ENCODE measurements at regions not wholly inside any gene's neighbourhood (a gene's known extent, or its start where the extent isn't known, plus 50 kb on each side); places are given as distances from the start of the nearest gene placed in this dataset.

DNA sequence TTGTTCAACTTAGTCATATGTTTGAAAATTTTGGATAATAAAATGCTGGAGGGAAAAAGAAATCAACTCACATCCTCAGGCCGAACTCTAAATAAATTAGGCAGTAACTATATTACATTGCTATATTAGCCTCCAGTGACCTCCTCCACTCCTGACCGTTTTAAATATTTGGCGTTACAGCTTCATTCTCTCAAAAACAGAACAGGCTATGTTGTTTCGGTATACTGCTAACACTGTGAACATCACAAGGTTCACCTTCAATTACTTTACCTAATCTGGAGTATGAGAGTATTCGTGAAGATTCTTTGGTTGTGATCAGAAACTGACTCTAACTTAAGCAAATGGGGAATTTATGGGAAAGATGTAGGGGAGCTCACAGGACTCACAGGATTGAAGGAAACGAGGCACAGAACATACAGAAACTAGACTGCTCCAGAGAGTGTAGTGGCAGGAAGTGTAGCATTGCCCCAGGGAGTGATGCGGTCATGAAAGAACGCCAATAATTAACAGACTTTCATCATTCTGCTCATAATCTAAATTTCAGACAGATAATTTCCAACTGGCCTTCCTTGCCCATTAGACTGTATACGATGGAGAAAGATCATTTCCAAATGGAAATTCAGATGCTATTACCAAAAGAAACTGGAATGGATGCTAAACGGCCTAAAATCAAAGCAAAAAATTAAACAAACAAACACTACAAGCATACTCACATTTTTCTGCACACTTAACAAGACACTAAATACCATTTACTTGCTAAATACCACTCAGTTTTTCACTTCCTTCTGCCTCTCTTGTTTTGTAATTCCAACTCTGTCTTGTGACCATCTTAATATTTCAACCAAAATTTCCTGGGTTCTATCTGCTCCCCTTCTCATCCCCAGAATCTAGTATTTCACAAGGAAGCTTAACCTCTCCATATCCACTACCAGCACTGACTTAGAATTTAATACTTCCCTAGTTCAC lies 110.1 kb upstream of the LPAR1 start:
- no peak for DNase-seq (ENCODE audit: low spot score)
- TF ChIP-seq, protein P1, sequence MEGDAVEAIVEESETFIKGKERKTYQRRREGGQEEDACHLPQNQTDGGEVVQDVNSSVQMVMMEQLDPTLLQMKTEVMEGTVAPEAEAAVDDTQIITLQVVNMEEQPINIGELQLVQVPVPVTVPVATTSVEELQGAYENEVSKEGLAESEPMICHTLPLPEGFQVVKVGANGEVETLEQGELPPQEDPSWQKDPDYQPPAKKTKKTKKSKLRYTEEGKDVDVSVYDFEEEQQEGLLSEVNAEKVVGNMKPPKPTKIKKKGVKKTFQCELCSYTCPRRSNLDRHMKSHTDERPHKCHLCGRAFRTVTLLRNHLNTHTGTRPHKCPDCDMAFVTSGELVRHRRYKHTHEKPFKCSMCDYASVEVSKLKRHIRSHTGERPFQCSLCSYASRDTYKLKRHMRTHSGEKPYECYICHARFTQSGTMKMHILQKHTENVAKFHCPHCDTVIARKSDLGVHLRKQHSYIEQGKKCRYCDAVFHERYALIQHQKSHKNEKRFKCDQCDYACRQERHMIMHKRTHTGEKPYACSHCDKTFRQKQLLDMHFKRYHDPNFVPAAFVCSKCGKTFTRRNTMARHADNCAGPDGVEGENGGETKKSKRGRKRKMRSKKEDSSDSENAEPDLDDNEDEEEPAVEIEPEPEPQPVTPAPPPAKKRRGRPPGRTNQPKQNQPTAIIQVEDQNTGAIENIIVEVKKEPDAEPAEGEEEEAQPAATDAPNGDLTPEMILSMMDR (IDR thresholded peaks at IDR 0.05; ENCODE audit: extremely low read depth, missing control alignments) = no peak

DNA sequence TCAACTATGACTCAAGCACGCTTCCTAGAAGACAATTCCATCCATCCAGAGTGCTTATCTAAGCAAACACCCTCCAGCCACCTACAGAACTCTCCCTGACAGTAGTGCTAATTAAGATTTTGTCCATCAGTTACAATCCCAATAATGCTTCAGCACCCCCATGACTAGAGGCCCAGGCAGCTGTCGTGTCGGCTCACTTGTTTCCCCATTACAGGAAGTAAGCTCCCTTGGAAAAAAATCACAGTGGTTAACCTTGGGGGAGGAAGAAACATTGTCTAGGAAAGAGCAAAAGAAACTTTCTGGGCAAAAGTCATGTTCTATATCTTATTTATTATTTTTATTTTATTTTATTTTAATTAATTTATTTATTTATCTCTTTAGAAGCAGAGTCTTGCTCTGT lies 108.8 kb upstream of the LPAR1 start:
- TF ChIP-seq, protein P1 (IDR thresholded peaks at IDR 0.05; ENCODE audit: extremely low read depth, missing control alignments) = no peak
- DNase-seq (ENCODE audit: low spot score) = no peak

DNA sequence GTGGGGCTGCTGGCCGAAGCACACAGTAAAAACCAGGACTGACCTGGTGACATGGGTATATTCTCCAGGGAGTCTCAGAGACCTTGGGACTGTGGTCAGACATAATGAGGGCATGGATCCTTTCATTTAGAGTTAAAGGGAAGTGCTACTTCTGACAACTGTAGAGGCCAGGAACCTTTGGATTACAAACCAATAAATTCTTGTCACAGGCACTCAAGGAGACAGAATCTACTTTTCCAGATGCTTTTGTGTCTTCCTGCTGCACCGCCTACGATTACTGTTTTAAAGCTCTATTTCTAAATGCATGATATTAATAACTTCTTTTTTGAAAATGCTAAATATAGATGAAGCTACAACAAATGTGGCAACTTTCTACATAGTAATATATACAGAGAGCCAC lies 106.5 kb upstream of the LPAR1 start:
- DNase-seq (ENCODE audit: low spot score) = no peak
- TF ChIP-seq, protein P1 (IDR thresholded peaks at IDR 0.05; ENCODE audit: extremely low read depth, missing control alignments) = no peak

DNA sequence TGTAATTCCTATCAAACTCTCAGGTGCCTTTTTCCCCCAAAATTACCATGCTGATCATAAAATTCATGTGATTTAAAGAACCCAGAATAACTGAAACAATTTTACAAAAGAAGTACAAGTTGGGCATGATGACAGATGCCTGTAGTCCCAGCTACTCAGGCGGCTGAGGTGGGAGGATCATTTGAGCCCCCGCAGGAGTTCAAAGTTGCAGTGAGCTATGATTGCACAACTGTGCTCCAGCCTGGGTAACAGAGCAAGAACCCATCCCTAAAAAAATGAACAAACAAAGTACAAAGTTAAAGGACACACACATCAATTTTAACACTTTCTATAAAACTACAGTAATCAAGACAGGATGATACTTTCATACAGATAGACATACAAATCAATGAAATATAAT lies 97.9 kb upstream of the LPAR1 start:
- TF ChIP-seq, protein P1 (IDR thresholded peaks at IDR 0.05; ENCODE audit: extremely low read depth, missing control alignments) = no peak
- no peak for DNase-seq (ENCODE audit: low spot score)

DNA sequence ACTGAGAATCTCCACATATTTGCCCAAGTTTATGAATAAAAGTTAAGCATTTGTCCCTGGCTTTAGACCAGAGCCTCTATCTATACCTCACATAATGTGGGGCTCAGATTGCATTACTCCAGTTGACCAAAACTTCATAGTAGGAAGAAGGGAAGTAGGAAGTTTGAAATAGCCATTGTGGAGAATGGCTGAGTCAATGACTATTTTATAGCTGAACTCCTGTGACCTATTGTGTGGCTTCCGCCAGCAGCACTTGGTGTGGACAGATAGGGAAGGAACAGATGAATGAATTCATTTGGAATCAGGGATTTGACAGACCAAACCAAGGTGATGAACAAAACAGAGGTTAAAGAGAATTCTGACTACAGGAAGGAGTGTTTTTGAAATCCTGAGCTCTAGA lies 92.9 kb upstream of the LPAR1 start:
- TF ChIP-seq, protein P1 (IDR thresholded peaks at IDR 0.05; ENCODE audit: extremely low read depth, missing control alignments) = no peak
- no peak for DNase-seq (ENCODE audit: low spot score)

DNA sequence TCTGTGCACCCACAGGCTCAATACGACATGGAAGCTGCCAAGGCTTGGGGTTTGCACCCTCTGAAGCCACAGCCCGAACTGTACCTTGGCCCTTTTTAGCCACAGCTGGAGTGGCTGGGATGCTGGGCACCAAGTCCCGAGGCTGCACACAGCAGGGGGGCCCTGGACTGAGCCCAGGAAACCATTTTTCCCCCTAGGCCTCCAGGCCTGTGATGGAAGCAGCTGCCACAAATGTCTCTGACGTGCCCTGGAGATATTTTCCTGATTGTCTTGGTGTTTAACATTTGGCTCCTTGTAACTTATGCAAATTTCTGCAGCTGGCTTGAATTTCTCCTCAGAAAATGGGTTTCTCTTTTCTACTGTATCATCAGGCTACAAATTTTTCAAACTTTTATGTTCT lies 82.3 kb upstream of the LPAR1 start:
- DNase-seq (ENCODE audit: low spot score) = no peak
- TF ChIP-seq, protein P1 (IDR thresholded peaks at IDR 0.05; ENCODE audit: extremely low read depth, missing control alignments) = no peak

DNA sequence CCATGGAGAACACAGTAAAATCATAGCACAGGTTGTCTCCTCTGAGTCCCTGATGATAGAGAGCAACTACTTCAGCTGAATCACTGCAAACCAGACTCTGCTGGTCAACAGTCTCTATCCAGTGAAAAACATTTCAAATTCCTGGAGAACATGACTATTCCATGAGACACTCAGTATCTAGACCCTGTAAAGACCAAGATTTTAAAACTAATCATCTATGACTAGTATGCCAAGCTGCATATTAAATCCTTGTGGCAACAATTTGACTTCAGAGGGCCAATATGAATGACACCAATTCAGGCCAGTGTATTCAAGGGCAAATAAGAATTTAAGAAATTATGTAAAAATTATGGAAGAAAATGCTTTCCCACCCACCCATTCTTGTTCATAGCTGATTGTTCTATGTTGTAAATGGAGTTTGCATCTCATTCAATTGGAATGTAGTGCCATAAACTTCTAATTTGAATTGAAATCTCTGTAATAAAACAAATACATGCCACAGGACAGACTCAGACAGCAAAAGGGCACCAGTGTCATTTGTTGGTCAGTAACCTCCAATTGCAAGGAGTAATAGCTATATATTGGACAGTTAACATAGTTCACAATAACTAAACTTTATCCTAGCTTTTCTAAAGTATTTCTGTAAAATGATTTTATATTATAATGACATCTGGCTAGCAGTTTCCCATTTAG lies 80.1 kb upstream of the LPAR1 start:
- TF ChIP-seq, protein P1 (IDR thresholded peaks at IDR 0.05; ENCODE audit: extremely low read depth, missing control alignments) = no peak
- DNase-seq (ENCODE audit: low spot score) = no peak
